ENCODE measurements at regions not wholly inside any gene's neighbourhood (a gene's known extent, or its start where the extent isn't known, plus 50 kb on each side); places are given as distances from the start of the nearest gene placed in this dataset.

GRCh38 chr9:109937861-109938453, 158.0 kb downstream of the PALM2AKAP2 start:
- no peaks in the 10 kb centered on the region for H3K36me3 ChIP-seq
- intact Hi-C loops (cut with DNase I), result no loop called here
- H3K27ac ChIP-seq, result no peak overlapping the region
- 78 to 90% methylated on average over 3 of the region's 3 CpGs for WGBS, 2 donors
- H3K4me1 ChIP-seq, result no peaks in the 10 kb centered on the region
- no peak overlapping the region for H3K4me3 ChIP-seq
- H3K27me3 ChIP-seq, result no peaks in the 10 kb centered on the region
- no peak for DNase-seq
- no peaks in the 10 kb centered on the region for H3K9me3 ChIP-seq
- no peak for TF ChIP-seq POLR2AphosphoS5 (IDR thresholded peaks at IDR 0.05)
- TF ChIP-seq CTCF (IDR thresholded peaks at IDR 0.05), result no peak
- no peak for TF ChIP-seq POLR2A (IDR thresholded peaks at IDR 0.05)
- TF ChIP-seq EP300 (IDR thresholded peaks at IDR 0.05), result no peak

GRCh38 chr9:109939698-109940342, 159.8 kb downstream of the PALM2AKAP2 start:
- Histone ChIP-seq H3K27me3 (no peaks in the 10 kb centered on the region), H3K4me1 (no peaks in the 10 kb centered on the region), H3K27ac (no peak overlapping the region), H3K9me3 (no peaks in the 10 kb centered on the region), H3K36me3 (no peaks in the 10 kb centered on the region), H3K4me3 (no peak overlapping the region)
- TF ChIP-seq CTCF (IDR thresholded peaks at IDR 0.05) (no peak), POLR2AphosphoS5 (IDR thresholded peaks at IDR 0.05) (peak in 1 of 4 donors; percentile 29)
- DNase-seq, result no peak
- intact Hi-C loops (cut with DNase I), result no loop called here

- H3K27me3 ChIP-seq, result no peaks in the 10 kb centered on the region
- DNase-seq, result no peak
- H3K36me3 ChIP-seq, result no peaks in the 10 kb centered on the region
- H3K4me3 ChIP-seq, result no peak overlapping the region
- no peak overlapping the region for H3K27ac ChIP-seq
- WGBS, 2 donors, result 56 to 79% methylated on average over 3 of the region's 3 CpGs
- no peak for TF ChIP-seq POLR2A (IDR thresholded peaks at IDR 0.05)
- TF ChIP-seq EP300 (IDR thresholded peaks at IDR 0.05), result no peak
- TF ChIP-seq POLR2AphosphoS5 (IDR thresholded peaks at IDR 0.05), result no peak
- no peak for TF ChIP-seq CTCF (IDR thresholded peaks at IDR 0.05)
- intact Hi-C loops (cut with DNase I), result no loop called here
- no peaks in the 10 kb centered on the region for H3K4me1 ChIP-seq
- no peaks in the 10 kb centered on the region for H3K9me3 ChIP-seq
These were observed 160.6 kb downstream of the PALM2AKAP2 start for GRCh38 chr9:109940561-109940960.

GRCh38 chr9:109941771-109942170, 161.8 kb downstream of the PALM2AKAP2 start:
- Histone ChIP-seq H3K27me3 (no peaks in the 10 kb centered on the region), H3K27ac (no peak overlapping the region), H3K4me1 (no peaks in the 10 kb centered on the region), H3K36me3 (no peaks in the 10 kb centered on the region), H3K9me3 (no peaks in the 10 kb centered on the region), H3K4me3 (no peak overlapping the region)
- intact Hi-C loops (cut with DNase I), result no loop called here
- DNase-seq, result no peak
- no peak for TF ChIP-seq CTCF (IDR thresholded peaks at IDR 0.05)
- TF ChIP-seq POLR2A (IDR thresholded peaks at IDR 0.05), result no peak
- TF ChIP-seq POLR2AphosphoS5 (IDR thresholded peaks at IDR 0.05), result no peak
- TF ChIP-seq EP300 (IDR thresholded peaks at IDR 0.05), result no peak
- 97 to 100% methylated on average over 1 of the region's 1 CpG for WGBS, 2 donors

GRCh38 chr9:109945573-109945972, 165.6 kb downstream of the PALM2AKAP2 start:
- intact Hi-C loops (cut with DNase I), result no loop called here
- Histone ChIP-seq H3K27ac (no peak overlapping the region), H3K4me1 (no peaks in the 10 kb centered on the region), H3K36me3 (no peaks in the 10 kb centered on the region), H3K27me3 (no peaks in the 10 kb centered on the region), H3K9me3 (no peaks in the 10 kb centered on the region), H3K4me3 (no peak overlapping the region)
- TF ChIP-seq EP300 (IDR thresholded peaks at IDR 0.05), result no peak
- no peak for TF ChIP-seq POLR2AphosphoS5 (IDR thresholded peaks at IDR 0.05)
- no peak for TF ChIP-seq POLR2A (IDR thresholded peaks at IDR 0.05)
- TF ChIP-seq CTCF (IDR thresholded peaks at IDR 0.05), result no peak
- 81 to 93% methylated on average over 1 of the region's 1 CpG for whole genome bisulfite sequencing, 2 donors
- DNase-seq, result no peak
